GM23338 (cell line): ENCODE measurements at regions not wholly inside any gene's neighbourhood (a gene's known extent, or its start where the extent isn't known, plus 50 kb on each side); places are given as distances from the start of the nearest gene placed in this dataset.

Experiments
- ATAC-seq: fragments of 200-7000 bp; cut with Tn5 transposase; 3 replicates; pipeline ENCODE4 v1.9.1; 2020
- DNase-seq: peaks from one replicate; pipeline ENCODE4 v3.0.0-alpha.2; 2015; ENCODE audit warnings: low spot score
- H2AFZ ChIP-seq: fragments of 200-600 bp; sonication (generic); 2 replicates; pipeline ENCODE4 v1.8.0; 2016; ENCODE audit warnings: antibody characterized with exemption, mild to moderate bottlenecking, moderate library complexity
- H3F3A ChIP-seq: fragments of 200-600 bp; sonication (generic); replicated peaks from 2 replicates; pipeline ENCODE4 v1.8.0; 2017; ENCODE audit warnings: antibody characterized with exemption, mixed run types, low read depth
- H3K27ac ChIP-seq: fragments of 200-600 bp; sonication (generic); 2 replicates; pipeline ENCODE4 v1.6.1; 2016; ENCODE audit warnings: low read depth
- H3K27me3 ChIP-seq: fragments of 200-600 bp; sonication (generic); 2 replicates; pipeline ENCODE4 v1.8.0; 2016; ENCODE audit warnings: mild to moderate bottlenecking, mixed run types, moderate library complexity; ENCODE audit not compliant: insufficient read depth
- H3K36me3 ChIP-seq: fragments of 200-600 bp; sonication (generic); 2 replicates; pipeline ENCODE4 v1.8.0; 2016; ENCODE audit warnings: mild to moderate bottlenecking; ENCODE audit not compliant: insufficient read depth
- H3K4me1 ChIP-seq: fragments of 200-600 bp; sonication (generic); 2 replicates; pipeline ENCODE4 v1.8.0; 2016; ENCODE audit warnings: mild to moderate bottlenecking, moderate library complexity; ENCODE audit not compliant: insufficient read depth
- H3K4me2 ChIP-seq: fragments of 200-600 bp; sonication (generic); 2 replicates; pipeline ENCODE4 v1.7.1; 2017; ENCODE audit warnings: mixed run types
- H3K4me3 ChIP-seq: fragments of 200-600 bp; sonication (generic); 2 replicates; pipeline ENCODE4 v1.6.1; 2016; ENCODE audit warnings: mixed run types
- H3K79me2 ChIP-seq: fragments of 200-600 bp; sonication (generic); replicated peaks from 2 replicates; pipeline ENCODE4 v1.8.0; 2017; ENCODE audit warnings: mild to moderate bottlenecking; ENCODE audit not compliant: insufficient read depth
- H3K9me2 ChIP-seq: fragments of 200-600 bp; sonication (generic); 2 replicates; pipeline ENCODE4 v1.8.0; 2017; ENCODE audit not compliant: insufficient read depth
- H4K20me1 ChIP-seq: fragments of 200-600 bp; sonication (generic); replicated peaks from 2 replicates; pipeline ENCODE4 v1.8.0; 2017; ENCODE audit warnings: mild to moderate bottlenecking; ENCODE audit not compliant: insufficient read depth
- H3K27ac Mint-ChIP-seq: 2 replicates; pipeline ENCODE4 v1.8.0; 2020; ENCODE audit warnings: inconsistent platforms, mild to moderate bottlenecking, moderate library complexity, mixed read lengths
- H3K27me3 Mint-ChIP-seq: 3 replicates; pipeline ENCODE4 v1.8.0; 2022; ENCODE audit warnings: low read depth, mild to moderate bottlenecking, moderate library complexity, mixed read lengths, inconsistent platforms; ENCODE audit not compliant: insufficient read depth, poor library complexity
- H3K36me3 Mint-ChIP-seq: 3 replicates; pipeline ENCODE4 v1.8.0; 2021; ENCODE audit warnings: low read depth, mild to moderate bottlenecking, inconsistent platforms, moderate library complexity, mixed read lengths
- H3K4me1 Mint-ChIP-seq: 3 replicates; pipeline ENCODE4 v1.8.0; 2020; ENCODE audit warnings: mild to moderate bottlenecking, inconsistent platforms, mixed read lengths
- H3K4me3 Mint-ChIP-seq: 3 replicates; pipeline ENCODE4 v1.8.0; 2021; ENCODE audit warnings: moderate library complexity, mild to moderate bottlenecking, inconsistent platforms, mixed read lengths
- H3K9me3 Mint-ChIP-seq: 3 replicates; pipeline ENCODE4 v1.8.0; 2020; ENCODE audit warnings: moderate library complexity, mild to moderate bottlenecking, inconsistent platforms, mixed read lengths
- CREB1 ChIP-seq: fragments of 250-450 bp; sonication (Bioruptor Pico); IDR thresholded peaks from 2 replicates; pipeline ENCODE4 v1.5.0; 2020; ENCODE audit warnings: low read depth, mild to moderate bottlenecking, moderate library complexity
- EZH2 ChIP-seq: fragments of 200-600 bp; sonication (generic); IDR thresholded peaks from one replicate; pipeline ENCODE4 v1.8.0; 2017; ENCODE audit warnings: antibody characterized with exemption, mild to moderate bottlenecking, low read depth; ENCODE audit not compliant: unreplicated experiment
- EZH2phosphoT487 ChIP-seq: fragments of 200-600 bp; sonication (generic); IDR thresholded peaks from one replicate; pipeline ENCODE4 v1.8.1; 2018; ENCODE audit warnings: antibody characterized with exemption; ENCODE audit not compliant: unreplicated experiment
- JUNB ChIP-seq: IDR thresholded peaks from one replicate; pipeline ENCODE4 v1.6.1; 2016; ENCODE audit warnings: antibody characterized with exemption; ENCODE audit not compliant: unreplicated experiment
- NANOG ChIP-seq: IDR thresholded peaks from 2 replicates; pipeline ENCODE4 v1.6.1; 2016; ENCODE audit warnings: antibody characterized with exemption, borderline replicate concordance
- POLR2AphosphoS5 ChIP-seq: IDR thresholded peaks from 2 replicates; pipeline ENCODE4 v1.6.1; 2016; ENCODE audit warnings: antibody characterized with exemption, low read depth
- STAT1 ChIP-seq: IDR thresholded peaks from one replicate; pipeline ENCODE4 v1.6.1; 2016; ENCODE audit warnings: antibody characterized with exemption; ENCODE audit not compliant: unreplicated experiment
- ZNF114 ChIP-seq: fragments of 250-450 bp; sonication (Bioruptor Pico); IDR thresholded peaks from 2 replicates; pipeline ENCODE4 v1.5.0; 2020; ENCODE audit warnings: mild to moderate bottlenecking, moderate library complexity
- ZNF331 ChIP-seq: fragments of 250-450 bp; sonication (Bioruptor Pico); IDR thresholded peaks from 2 replicates; pipeline ENCODE4 v1.5.0; 2020; ENCODE audit warnings: low read depth, mild to moderate bottlenecking, moderate library complexity
- TF ChIP-seq, protein P1 (sequence below), 2 experiments: fragments of 200-600 bp in 1 of 2; sonication (generic) in 1 of 2; conservative IDR thresholded peaks; 2 replicates each; pipeline versions ENCODE4 v1.5.1 to v1.6.1; 2016 to 2017; ENCODE audit warnings: antibody characterized with exemption in 2 of 2, low read depth in 2 of 2, mild to moderate bottlenecking in 2 of 2, moderate library complexity in 1 of 2
- TF ChIP-seq, protein P2 (sequence below): IDR thresholded peaks from one replicate; pipeline ENCODE4 v1.6.1; 2018; ENCODE audit warnings: antibody characterized with exemption; ENCODE audit not compliant: unreplicated experiment
- TF ChIP-seq, protein P3 (sequence below): fragments of 250-450 bp; sonication (Bioruptor Pico); IDR thresholded peaks from 2 replicates; pipeline ENCODE4 v1.5.0; 2020; ENCODE audit warnings: mild to moderate bottlenecking, moderate library complexity

DNA sequence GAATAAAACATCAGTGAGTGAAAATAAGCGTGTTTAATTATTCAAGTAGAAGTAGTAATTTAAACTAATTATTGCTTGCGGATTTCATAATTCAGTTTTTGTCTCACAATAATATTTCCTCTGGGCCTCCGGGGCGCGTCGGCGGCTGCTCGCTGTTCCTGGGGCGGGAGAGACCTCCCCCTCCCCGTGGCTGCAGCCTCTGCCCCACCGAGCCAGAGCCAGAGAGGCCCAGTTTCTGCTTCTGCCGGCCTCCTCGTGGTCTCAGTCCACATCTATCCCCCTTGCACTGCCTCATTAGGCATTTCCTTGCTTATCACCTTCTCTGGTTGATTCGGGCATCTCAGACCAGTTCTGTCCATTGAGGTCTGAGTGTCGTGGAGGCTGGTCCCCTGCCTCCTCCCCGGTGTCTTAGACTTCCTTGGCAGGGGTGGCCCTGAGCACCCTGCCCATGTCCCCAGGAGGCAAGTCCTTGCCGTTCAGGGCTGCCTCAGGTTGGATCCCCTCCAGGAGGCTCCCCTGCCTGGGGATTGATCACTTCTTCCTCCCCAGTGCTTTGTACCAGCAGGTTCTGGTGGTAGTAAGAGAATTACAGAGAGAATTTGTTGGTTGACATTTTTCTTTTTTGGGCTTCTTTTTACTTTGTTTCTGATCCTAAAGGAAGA is 78.0 kb downstream of the SLC25A47 start (continued):
- TF ChIP-seq, protein P1, sequence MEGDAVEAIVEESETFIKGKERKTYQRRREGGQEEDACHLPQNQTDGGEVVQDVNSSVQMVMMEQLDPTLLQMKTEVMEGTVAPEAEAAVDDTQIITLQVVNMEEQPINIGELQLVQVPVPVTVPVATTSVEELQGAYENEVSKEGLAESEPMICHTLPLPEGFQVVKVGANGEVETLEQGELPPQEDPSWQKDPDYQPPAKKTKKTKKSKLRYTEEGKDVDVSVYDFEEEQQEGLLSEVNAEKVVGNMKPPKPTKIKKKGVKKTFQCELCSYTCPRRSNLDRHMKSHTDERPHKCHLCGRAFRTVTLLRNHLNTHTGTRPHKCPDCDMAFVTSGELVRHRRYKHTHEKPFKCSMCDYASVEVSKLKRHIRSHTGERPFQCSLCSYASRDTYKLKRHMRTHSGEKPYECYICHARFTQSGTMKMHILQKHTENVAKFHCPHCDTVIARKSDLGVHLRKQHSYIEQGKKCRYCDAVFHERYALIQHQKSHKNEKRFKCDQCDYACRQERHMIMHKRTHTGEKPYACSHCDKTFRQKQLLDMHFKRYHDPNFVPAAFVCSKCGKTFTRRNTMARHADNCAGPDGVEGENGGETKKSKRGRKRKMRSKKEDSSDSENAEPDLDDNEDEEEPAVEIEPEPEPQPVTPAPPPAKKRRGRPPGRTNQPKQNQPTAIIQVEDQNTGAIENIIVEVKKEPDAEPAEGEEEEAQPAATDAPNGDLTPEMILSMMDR (conservative IDR thresholded peaks at IDR 0.05; ENCODE audit: low read depth in 2 of 2): no peak
- TF ChIP-seq EZH2: no peak
- no peak for TF ChIP-seq CREB1 (CRISPR knock-in tag)
- TF ChIP-seq NANOG: no peak

DNA sequence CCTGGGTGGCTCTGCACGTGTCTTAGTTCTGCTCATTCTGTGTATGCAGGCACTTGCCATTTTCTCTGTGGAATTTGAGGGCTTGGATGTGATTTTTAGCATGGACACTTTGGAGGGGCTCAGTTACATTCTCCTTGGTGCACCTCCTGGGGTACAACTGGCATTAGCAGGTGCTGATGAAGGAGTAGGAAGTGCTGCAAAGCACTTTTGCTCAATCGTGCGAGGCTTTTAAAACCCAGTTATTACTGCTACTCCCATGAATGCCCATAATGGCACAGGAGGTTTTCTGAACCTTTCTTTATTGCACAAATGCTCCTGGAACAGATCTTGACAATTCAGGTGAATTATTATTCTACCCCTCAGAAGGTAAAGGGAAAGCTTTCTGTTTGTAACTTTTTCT is 78.7 kb downstream of the SLC25A47 start:
- Mint-ChIP-seq H3K27ac (no peak overlapping the region), H3K36me3 (no peaks in the 10 kb centered on the region), H3K4me3 (no peak overlapping the region), H3K27me3 (peaks cover 9% of the 10 kb centered on the region), H3K4me1 (peaks cover 64% of the 10 kb centered on the region), H3K9me3 (no peaks in the 10 kb centered on the region)
- ATAC-seq (no peak), DNase-seq (no peak)
- Histone ChIP-seq H3K4me2 (no peak overlapping the region), H4K20me1 (no peaks in the 10 kb centered on the region), H3K4me3 (no peak overlapping the region), H2AFZ (no peak overlapping the region), H3K27me3 (no peaks in the 10 kb centered on the region), H3K79me2 (no peaks in the 10 kb centered on the region; the same call in 1 of the 2 replicates), H3F3A (no peaks in the 10 kb centered on the region), H3K4me1 (peaks cover 49% of the 10 kb centered on the region), H3K36me3 (no peaks in the 10 kb centered on the region), H3K27ac (no peak overlapping the region), H3K9me2 (no peaks in the 10 kb centered on the region)
- TF ChIP-seq, protein P2, sequence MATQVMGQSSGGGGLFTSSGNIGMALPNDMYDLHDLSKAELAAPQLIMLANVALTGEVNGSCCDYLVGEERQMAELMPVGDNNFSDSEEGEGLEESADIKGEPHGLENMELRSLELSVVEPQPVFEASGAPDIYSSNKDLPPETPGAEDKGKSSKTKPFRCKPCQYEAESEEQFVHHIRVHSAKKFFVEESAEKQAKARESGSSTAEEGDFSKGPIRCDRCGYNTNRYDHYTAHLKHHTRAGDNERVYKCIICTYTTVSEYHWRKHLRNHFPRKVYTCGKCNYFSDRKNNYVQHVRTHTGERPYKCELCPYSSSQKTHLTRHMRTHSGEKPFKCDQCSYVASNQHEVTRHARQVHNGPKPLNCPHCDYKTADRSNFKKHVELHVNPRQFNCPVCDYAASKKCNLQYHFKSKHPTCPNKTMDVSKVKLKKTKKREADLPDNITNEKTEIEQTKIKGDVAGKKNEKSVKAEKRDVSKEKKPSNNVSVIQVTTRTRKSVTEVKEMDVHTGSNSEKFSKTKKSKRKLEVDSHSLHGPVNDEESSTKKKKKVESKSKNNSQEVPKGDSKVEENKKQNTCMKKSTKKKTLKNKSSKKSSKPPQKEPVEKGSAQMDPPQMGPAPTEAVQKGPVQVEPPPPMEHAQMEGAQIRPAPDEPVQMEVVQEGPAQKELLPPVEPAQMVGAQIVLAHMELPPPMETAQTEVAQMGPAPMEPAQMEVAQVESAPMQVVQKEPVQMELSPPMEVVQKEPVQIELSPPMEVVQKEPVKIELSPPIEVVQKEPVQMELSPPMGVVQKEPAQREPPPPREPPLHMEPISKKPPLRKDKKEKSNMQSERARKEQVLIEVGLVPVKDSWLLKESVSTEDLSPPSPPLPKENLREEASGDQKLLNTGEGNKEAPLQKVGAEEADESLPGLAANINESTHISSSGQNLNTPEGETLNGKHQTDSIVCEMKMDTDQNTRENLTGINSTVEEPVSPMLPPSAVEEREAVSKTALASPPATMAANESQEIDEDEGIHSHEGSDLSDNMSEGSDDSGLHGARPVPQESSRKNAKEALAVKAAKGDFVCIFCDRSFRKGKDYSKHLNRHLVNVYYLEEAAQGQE: no peak
- TF ChIP-seq, protein P3, sequence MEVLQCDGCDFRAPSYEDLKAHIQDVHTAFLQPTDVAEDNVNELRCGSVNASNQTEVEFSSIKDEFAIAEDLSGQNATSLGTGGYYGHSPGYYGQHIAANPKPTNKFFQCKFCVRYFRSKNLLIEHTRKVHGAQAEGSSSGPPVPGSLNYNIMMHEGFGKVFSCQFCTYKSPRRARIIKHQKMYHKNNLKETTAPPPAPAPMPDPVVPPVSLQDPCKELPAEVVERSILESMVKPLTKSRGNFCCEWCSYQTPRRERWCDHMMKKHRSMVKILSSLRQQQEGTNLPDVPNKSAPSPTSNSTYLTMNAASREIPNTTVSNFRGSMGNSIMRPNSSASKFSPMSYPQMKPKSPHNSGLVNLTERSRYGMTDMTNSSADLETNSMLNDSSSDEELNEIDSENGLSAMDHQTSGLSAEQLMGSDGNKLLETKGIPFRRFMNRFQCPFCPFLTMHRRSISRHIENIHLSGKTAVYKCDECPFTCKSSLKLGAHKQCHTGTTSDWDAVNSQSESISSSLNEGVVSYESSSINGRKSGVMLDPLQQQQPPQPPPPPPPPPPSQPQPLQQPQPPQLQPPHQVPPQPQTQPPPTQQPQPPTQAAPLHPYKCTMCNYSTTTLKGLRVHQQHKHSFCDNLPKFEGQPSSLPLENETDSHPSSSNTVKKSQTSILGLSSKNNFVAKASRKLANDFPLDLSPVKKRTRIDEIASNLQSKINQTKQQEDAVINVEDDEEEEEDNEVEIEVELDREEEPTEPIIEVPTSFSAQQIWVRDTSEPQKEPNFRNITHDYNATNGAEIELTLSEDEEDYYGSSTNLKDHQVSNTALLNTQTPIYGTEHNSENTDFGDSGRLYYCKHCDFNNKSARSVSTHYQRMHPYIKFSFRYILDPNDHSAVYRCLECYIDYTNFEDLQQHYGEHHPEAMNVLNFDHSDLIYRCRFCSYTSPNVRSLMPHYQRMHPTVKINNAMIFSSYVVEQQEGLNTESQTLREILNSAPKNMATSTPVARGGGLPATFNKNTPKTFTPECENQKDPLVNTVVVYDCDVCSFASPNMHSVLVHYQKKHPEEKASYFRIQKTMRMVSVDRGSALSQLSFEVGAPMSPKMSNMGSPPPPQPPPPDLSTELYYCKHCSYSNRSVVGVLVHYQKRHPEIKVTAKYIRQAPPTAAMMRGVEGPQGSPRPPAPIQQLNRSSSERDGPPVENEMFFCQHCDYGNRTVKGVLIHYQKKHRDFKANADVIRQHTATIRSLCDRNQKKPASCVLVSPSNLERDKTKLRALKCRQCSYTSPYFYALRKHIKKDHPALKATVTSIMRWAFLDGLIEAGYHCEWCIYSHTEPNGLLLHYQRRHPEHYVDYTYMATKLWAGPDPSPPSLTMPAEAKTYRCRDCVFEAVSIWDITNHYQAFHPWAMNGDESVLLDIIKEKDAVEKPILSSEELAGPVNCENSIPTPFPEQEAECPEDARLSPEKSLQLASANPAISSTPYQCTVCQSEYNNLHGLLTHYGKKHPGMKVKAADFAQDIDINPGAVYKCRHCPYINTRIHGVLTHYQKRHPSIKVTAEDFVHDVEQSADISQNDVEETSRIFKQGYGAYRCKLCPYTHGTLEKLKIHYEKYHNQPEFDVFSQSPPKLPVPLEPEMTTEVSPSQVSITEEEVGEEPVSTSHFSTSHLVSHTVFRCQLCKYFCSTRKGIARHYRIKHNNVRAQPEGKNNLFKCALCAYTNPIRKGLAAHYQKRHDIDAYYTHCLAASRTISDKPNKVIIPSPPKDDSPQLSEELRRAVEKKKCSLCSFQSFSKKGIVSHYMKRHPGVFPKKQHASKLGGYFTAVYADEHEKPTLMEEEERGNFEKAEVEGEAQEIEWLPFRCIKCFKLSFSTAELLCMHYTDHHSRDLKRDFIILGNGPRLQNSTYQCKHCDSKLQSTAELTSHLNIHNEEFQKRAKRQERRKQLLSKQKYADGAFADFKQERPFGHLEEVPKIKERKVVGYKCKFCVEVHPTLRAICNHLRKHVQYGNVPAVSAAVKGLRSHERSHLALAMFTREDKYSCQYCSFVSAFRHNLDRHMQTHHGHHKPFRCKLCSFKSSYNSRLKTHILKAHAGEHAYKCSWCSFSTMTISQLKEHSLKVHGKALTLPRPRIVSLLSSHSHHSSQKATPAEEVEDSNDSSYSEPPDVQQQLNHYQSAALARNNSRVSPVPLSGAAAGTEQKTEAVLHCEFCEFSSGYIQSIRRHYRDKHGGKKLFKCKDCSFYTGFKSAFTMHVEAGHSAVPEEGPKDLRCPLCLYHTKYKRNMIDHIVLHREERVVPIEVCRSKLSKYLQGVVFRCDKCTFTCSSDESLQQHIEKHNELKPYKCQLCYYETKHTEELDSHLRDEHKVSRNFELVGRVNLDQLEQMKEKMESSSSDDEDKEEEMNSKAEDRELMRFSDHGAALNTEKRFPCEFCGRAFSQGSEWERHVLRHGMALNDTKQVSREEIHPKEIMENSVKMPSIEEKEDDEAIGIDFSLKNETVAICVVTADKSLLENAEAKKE (CRISPR knock-in tag): no peak
- TF ChIP-seq ZNF114 (no peak), JUNB (no peak), CREB1 (CRISPR knock-in tag) (no peak), POLR2AphosphoS5 (no peak), EZH2phosphoT487 (no peak), ZNF331 (CRISPR knock-in tag) (no peak), STAT1 (no peak), EZH2 (no peak), NANOG (no peak)
